NCI-H2196 (cell line): ENCODE measurements at regions not wholly inside any gene's neighbourhood (a gene's known extent, or its start where the extent isn't known, plus 50 kb on each side); places are given as distances from the start of the nearest gene placed in this dataset.

Experiments
- DNase-seq: peaks from one replicate; lab custom pipeline; 2025; ENCODE audit not compliant: unreplicated experiment; lab: John Stamatoyannopoulos, UW

DNA sequence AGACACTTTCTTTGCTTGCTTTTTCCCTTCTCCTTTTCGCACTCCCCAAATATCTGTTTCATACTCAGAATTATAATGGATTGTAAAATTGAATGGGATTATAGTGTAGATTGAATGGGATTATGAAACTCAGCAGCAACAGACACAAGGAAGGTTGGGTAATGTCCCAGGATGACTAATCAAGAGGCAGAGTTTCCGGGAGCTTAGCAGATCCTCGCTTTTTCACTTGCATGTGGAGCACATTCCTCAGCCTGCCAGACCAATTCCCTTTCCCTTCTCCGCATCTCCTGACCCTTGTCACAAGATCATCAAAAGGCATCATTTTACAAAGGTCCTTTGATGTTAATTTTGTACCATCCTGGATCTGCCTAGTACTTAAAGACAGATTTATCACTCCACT is 55.1 kb upstream of the SLC1A1 start:
- DNase-seq: no peak

DNA sequence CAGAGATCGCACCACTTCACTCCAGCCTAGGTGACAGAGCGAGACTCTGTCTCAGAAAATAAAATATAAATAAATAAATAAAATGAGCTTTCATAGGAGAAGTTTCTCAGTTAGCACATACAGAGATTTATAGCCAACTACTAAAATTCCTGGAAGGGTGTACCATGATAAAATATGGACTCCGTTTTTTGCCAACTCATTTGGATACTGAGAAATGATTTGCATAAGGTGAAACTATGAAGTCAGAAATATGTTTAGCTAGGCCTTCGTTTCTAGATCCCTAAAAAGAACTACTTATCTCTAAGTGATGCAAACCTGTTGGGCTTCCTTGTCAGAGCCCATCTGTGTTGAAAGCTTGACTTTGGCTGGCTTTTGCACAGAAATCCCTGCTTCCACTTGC is 56.9 kb upstream of the SLC1A1 start:
- DNase-seq: no peak

DNA sequence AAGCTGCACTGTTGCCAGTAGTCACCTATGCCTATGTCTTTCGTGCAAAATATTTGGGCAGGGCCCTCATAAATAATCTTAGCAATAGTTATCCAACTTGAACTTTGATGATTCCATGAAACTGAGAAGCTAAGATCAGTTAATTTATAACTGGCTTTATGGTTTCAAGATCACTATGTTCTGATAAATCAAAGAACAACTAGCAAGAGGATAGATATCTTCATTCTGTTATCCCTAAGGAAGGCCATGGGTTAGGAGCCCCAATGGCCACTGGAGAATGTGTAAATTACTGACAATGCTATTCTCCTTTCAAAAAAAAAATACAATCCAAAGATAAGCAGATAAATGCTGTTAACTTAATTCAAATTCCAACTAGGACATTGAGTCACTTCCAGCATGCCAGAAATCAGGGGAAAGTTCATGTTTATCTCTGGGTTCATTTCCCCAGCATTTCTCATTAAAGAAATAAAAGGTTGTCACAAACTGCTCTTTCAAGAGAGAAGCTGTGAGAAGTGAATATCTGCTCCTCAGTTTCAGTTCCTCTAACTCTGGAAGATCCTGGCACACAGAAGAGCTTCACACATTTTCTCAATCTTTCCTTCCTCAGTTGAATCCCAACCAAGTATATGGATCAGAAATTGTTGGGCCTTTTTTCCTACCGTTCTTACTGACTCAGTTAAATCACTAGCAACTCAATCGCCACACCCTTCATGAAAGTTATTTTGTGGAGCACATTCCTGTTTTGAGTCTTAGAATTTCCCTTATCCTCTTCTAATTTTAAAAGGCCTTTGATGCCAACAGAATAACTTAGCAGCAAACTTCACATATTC is 59.6 kb upstream of the SLC1A1 start:
- no peak for DNase-seq

DNA sequence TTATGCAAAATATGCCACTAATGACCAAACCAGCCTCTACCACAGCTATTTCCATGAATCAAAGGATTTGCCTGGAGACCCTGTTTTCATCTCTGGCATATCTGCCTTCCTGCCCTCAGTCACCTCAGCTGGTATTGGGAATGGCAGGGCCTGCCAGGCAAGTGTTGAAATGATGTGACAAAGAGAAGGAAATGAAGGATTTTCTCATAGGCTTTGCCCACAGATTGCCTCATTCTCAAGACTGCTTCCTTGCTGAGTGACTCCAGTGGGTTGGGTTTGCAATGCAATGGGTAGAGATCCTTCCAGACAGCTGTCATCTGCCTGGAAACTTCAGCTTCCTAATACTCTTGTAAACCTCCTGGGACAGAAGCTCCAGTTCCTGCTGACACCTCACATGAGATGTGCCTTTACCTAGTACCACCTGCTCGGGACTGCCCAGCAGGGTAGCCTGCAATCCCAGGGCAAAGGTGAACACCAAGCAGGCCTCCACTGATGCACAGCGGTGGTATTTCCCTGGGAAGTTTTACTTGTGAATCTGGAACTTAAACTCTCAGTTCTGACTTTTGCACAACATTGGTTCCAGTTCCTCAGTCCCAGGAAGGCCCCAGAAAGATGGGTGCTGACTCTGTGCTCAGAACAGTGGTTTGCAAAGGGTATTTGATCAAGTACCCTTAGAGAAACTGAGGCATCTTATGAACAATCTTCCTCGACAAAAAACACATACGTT is 64.8 kb upstream of the SLC1A1 start:
- no peak for DNase-seq

DNA sequence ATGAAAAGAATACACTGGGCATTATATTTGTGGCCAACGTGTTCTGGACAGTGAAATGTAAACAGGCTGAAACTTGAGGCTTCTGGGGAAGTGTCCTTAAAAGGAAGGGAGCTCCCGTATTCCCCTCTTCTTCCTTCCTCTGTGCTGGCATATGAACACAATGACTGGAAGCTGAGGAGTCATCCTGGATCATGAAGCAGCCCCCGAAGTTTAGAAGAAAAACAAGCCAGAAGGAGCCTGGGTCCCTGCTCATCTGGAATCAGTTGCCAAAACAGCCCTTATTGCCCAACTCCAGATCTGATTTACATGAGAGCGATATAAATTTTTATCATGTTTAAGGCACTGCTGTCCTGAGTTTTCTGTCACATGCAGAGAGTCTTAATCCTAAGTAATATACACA is 65.4 kb upstream of the SLC1A1 start:
- no peak for DNase-seq

DNA sequence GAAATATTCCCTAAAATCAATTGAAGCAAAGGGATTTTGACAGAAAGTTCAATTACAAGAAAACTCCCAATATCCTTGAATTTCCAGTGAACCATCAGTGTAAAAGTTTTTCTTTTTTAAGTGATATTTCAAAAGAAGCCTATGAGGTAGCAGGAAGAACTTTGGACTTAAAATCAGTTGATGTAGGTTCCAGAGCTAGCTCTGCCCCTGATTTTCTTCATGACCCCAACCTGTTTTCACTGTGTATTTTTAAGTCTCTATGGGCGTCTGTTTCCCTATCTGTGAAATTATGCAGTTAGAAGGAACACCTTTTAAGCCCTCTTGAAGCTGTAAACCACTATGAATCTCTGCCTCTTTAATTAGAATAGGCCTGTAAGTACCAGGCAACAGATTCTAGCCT is 66.2 kb upstream of the SLC1A1 start:
- DNase-seq: no peak

DNA sequence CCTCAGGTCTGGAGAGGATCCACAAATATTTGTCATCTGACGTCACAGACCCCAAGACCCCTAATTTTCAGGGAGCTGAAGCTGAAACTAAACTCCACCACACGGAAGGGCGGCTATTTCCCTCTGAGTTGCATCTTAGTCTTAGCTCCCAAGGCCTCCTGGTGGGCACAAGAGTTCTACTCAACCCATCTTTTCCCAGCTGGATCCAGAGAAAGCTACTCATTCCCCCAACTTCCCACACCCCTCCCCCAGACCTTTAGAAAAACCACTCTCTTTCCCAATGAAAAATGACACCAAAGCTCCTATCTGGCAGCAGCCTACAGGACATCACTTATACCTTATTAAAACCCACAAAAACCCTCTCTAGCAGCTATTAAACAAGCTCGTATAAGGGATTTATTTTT is 67.1 kb upstream of the SLC1A1 start:
- no peak for DNase-seq

DNA sequence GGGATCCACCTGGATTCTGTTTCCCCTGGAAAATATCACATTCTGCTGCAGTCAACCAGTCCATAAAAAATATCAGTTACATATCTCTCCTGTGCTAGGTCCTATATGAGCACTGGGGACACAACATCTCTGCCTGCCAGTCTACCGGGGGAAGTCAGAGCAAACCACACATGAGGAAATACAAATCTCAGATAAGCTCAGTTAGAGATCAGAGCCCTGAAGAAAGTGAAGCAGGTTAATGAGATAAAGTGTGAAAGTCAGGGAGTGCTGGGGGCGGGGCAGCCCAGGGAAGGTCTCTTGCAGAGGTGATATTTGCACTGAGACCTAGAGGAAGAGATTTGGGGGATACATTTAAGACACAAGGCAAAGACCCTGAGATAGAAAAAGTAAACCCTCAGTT is 67.8 kb upstream of the SLC1A1 start:
- no peak for DNase-seq

DNA sequence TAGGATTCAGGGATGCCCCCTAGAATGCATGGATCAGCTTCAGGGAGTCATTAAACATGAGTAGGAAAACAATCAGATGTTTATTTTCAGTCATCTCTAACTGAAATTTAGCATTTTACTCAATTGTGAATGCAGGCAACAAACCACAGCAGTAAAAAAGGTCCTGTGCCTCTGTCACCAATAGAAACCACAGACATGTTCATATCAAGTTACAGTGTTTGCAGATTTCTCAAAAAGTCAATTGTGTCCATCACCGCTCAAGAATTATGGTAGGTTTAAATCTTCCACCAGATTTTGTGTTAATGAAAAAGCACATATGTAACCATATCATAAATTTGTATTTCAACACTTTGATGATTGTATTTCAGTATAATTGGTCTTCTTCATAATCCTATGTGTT is 68.4 kb upstream of the SLC1A1 start:
- no peak for DNase-seq

DNA sequence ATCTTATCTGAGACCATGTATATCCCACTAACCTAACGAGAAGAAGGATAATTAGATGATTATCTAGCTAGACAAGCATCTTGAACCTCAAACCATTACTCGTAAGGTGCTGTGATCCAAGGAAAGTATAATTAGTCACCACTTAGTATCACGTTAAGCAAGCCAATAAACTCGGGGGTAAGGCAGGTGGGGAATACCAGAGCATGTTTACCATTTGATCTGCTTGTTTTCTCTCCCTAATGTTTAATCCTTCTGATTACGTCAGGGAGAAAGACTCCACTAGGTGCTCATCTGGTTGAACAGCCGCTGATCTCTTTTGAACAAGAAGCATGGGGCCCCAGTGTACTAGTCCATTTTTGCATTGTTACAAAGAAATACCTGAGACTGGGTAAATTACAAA is 69.9 kb upstream of the SLC1A1 start:
- no peak for DNase-seq

DNA sequence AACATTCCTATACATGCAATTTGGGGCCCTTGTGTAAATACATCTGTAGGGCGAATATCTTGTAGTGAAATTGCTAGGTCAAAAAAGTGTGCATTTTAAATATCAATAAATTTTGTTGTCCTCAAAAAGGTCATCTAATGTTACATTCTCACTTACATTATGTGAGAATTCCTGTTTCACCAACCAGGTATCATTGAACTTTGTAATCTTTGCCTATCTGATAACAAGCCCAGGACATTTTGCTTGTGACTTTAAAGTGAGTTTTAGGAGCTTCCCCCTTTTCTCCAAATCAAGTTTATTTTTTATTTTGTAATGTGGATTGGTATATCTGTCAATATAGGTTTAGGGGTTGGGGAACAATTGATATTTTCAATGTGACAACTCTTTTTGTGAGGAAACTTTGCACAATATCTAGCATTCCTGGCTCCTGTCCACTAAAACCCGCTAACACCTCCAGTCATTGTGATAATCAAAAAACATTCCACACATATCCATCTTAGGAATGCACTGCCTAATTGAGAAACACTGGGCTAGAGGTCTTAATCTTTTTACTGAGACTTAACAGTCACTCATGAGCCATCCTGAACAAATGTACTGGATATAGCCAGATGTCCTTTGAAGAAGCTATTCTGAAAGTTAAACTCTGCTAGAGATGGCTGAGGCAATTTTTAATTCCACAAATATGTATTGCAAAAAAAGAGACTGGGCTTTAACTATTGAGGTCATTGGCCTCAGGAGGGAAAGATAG is 72.5 kb upstream of the SLC1A1 start:
- no peak for DNase-seq

DNA sequence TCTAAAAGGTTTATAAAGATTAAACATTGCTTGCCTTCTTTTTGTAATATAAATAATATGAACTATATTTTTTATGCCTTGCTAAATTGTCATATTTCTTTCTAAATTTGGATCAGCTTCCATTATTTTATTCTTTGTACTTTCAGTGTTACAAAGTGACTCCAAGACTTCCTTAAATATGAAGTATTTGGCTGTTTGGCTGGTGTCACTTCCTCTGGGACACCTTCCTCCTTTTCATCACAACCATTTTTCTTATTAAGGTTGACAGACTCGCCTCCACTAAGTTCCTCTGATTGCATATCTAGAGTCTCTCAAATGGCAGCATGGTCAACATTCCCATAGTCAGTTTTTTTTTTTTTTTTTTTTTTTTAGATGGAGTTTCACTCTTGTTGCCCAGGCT is 73.8 kb upstream of the SLC1A1 start:
- no peak for DNase-seq

DNA sequence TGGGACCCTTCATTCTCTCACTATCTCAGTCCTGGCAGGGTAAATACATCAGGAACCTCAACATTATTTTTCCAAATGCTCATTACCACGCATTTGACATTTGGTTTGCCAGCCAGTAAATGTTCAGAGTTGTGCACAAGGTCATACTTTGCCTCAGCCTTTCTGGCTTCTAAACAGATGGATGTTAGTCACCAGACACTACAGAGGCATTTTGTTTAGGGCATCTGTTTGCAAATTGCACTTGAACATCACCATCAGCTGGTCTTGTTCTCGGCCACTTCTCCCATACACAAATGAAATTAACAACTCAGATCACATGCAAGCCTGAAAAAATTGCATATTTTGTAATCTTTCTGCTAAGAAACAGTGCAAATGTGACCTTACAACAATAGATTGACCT is 75.0 kb upstream of the SLC1A1 start:
- no peak for DNase-seq

DNA sequence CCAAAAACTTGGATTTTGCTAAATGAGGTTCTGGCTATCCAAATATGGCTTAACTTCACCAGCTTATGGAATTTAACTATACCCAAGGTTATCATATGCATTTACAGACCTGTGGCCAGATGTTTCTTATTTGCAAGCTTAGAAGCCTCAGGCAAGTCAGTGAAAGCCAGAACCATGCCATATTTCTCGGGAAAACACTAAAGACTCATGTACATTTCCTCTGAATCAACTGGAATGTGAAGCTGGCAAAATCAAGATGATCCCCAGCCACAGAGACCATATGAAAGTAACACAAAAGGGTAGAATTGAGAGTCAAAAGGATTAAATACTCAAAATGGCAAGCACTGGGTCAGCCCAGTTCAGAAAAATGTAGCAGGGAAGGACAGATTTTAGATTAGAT is 76.4 kb upstream of the SLC1A1 start:
- no peak for DNase-seq

DNA sequence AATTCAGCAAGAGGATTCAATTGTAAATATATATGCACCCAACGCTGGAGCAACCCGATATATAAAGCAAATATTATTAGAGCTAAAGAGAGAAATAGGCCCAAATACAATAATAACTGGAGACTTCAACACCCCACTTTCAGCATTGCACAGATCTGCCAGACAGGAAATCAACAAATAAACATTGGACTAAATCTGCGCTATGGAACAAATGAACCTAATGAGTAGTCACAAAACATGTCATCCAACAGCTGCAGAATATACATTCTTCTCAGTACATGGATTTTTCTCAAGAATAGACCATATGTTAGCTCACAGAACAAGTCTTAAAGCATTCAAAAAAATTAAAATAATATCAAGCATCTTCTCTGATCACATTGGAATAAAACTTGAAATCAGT is 86.1 kb upstream of the SLC1A1 start:
- no peak for DNase-seq

DNA sequence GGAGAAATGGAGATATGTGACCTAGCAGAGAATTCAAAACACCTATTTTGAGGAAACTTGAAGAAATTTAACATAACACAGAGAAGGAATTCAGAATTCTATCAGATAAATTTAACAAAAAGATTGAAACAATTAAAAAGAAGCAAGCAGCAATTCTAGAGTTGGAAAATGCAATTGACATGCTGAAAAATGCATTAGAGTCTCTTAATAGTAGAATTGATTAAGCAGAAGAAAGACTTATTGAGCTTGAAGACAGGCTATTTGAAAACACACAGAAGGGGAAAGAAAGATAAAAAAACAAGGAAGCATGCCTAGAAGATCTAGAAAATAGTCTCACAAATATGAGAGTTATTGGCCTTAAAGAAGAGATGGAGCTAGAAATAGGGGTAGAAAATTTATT is 87.8 kb upstream of the SLC1A1 start:
- no peak for DNase-seq

DNA sequence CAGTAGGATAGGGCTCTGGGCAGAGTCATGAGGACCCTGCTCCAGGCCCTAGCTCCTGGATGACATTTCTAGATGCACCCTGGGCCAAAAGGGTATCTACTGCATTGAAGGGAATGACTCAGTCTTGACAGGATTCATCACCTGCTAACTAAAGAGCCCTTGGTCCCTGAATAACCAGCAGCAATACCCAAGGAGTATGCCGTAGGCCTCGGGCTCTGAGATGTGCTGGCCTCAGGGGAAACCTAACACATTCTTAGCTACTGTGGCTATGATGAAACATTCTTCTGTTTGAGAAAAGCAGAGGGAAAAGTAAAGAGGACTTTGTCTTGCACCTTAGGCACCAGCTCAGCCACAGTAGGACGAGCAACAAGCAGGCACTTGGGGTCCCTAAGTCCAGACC is 89.5 kb upstream of the SLC1A1 start:
- no peak for DNase-seq

DNA sequence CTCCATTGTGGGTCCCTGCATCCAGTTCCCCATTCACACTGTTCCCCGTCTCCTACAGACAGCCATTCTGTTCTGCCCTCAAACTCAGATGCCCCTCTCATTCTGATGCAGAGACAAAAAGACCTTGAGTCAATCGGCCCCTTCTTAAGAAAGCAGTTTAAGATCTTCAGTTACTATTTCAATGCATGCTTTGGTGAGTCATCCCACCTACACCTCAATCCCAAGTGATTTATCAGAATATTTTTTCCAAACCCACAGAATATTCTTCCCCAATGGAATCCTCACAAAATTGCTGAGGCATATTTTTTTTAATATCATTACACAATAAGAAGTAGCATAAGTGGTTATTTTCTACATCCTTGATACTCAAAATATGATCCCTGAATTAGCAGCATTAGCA is 92.4 kb upstream of the SLC1A1 start:
- no peak for DNase-seq

DNA sequence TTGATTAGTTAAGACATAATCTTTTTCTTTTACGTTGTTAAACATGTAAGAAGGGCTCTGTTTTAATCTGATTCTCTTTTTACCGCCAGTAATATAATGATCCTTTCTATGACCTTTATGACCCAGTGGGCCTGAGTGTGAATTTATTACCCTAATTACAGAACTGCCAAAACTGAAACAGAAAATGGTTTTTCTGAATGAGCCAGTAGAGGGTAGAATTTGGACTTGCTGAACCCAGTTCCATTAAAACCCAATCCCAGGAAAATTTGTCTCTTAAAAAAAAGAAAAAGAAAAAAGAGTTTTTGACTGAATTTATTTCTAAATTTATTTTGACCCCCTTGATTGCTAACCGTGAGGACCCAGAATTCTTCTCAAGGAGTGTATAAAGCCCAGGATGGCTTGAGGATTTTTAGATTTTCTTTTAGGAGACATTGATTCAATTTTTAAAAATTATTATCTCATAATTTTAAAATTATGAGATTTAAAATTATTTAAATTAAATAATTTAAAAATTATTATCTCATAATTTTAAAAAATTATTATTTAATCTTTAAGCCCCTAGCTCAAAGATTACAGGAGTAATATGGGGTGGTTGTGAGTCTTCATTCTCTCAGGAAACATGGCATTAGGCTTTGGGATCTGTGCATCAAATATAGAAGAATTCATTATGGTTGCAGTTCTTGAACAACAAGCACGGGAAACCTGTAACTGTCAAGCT is 94.1 kb upstream of the GLIS3 start:
- DNase-seq: no peak

DNA sequence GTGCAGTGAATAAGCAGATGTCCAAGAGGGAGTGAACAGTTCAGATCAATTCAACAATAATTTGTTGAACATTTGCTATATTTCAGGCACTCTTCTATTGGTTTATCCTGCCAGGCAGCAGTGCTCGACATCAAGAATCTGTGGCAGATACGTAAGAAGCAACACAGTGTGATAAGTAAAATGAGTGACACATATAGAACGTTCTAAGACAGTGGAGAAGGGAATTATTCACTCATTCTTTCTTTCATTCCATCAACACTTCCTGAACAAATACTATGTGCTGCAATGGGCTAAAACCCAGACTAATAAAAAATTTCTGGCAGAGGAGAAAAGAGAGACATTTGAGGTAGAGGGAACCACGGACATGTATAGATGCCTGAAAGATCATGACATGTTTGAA is 89.9 kb upstream of the GLIS3 start:
- no peak for DNase-seq

DNA sequence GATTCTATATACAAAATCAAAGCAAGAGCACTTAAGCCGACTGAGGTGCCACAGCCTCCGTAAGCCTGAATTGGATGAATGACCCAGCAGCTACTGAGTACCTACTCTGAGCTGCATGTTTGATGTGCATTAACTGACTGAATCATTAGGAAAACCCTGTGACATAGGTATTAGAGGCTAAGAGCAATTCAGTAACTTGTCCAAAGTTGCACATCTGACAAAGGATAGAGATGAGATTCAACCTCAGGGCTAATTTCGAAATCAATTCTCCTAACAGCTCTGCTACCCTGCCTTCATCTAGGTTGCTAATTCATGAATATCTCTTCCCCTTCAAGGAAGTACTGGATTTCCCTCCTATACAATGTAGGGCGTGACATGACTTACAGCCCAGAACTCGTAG is 89.1 kb upstream of the GLIS3 start:
- DNase-seq: no peak
